HepG2 (cell line): ENCODE measurements at regions not wholly inside any gene's neighbourhood (a gene's known extent, or its start where the extent isn't known, plus 50 kb on each side); places are given as distances from the start of the nearest gene placed in this dataset.
"Not testable (repeated sequence)": the region's sequence is repeated elsewhere in the genome, so short reads cannot be mapped to it uniquely, and the experiment has no call there.

Source experiments
- ATAC-seq: fragments of 200-7000 bp; cut with Tn5 transposase; 3 replicates; pipeline ENCODE4 v1.9.1; 2020; ENCODE audit warnings: mild to moderate bottlenecking, moderate library complexity
- BruUV-seq: library from RNA; stranded (reverse); fragments of 400-500 nt; replicated peaks from 2 replicates; lab custom pipeline; 2021; lab: Mats Ljungman, UMichigan
- CTCF ChIA-PET: fragments of 300-600 bp; formaldehyde crosslinking; extraction: SDS; loops from one replicate; lab custom pipeline; 2021; ENCODE audit warnings: low total read pairs, inconsistent platforms, low intra/inter-chr PET ratio; lab: Yijun Ruan, JAX
- POLR2A ChIA-PET: fragments of 350-600 bp; sonication (Branson Sonifier 250); formaldehyde crosslinking; loops from one replicate; lab custom pipeline; 2020; ENCODE audit warnings: antibody characterized with exemption, inconsistent platforms; lab: Yijun Ruan, JAX
- DNase-seq: peaks from one replicate; pipeline ENCODE4 v3.0.0-alpha.2; 2015; ENCODE audit warnings: low spot score
- FAIRE-seq: peaks from 3 replicates; lab custom pipeline; 2011; peaks lifted over from hg19 to GRCh38; lab: Jason Lieb, UNC
- H2AFZ ChIP-seq: one replicate; pipeline ENCODE4 v1.6.1; 2011; ENCODE audit warnings: low read length, inconsistent platforms
- H3K27ac ChIP-seq: fragments of 300-600 bp; 3 replicates; pipeline ENCODE4 v1.8.0; 2011; ENCODE audit warnings: mixed run types, mild to moderate bottlenecking, mixed read lengths, low read length, inconsistent platforms; ENCODE audit not compliant: insufficient read depth; ENCODE audit errors: extremely low read length
- H3K27me3 ChIP-seq, 2 experiments: fragments of 200-600 bp in 1 of 2; 2 replicates in 1 of 2; 3 replicates in 1 of 2; pipeline versions ENCODE4 v1.6.0 to v1.8.0; 2011; ENCODE audit warnings: low read length in 2 of 2, mild to moderate bottlenecking in 2 of 2, moderate library complexity in 2 of 2, inconsistent platforms in 1 of 2; ENCODE audit not compliant: insufficient read depth in 2 of 2, control insufficient read depth in 1 of 2
- H3K36me3 ChIP-seq, 2 experiments: fragments of 200-600 bp in 1 of 2; replicated peaks in 1 of 2; 2 replicates in 1 of 2; 3 replicates in 1 of 2; pipeline versions ENCODE4 v1.5.1 to v1.8.0; 2011; ENCODE audit warnings: low read length in 2 of 2, inconsistent platforms in 1 of 2; ENCODE audit not compliant: insufficient read depth in 2 of 2, control insufficient read depth in 1 of 2
- H3K4me1 ChIP-seq: 2 replicates; pipeline ENCODE4 v1.5.1; 2012; ENCODE audit warnings: low read length, inconsistent platforms; ENCODE audit not compliant: insufficient read depth
- H3K4me2 ChIP-seq: 2 replicates; pipeline ENCODE4 v1.6.0; 2011; ENCODE audit warnings: low read depth, low read length, inconsistent platforms
- H3K4me3 ChIP-seq, 3 experiments: fragments of 200-600 bp in 1 of 3; sonication (generic), shearing (Covaris generic) in 1 of 3; replicated peaks in 1 of 3; 2 replicates each; pipeline ENCODE4 v1.5.1; 2011 to 2016; ENCODE audit warnings: low read length in 3 of 3, inconsistent platforms in 2 of 3, low read depth in 2 of 3, mild to moderate bottlenecking in 2 of 3, control low read depth in 1 of 3, mixed read lengths in 1 of 3; ENCODE audit not compliant: insufficient read depth in 1 of 3
- H3K79me2 ChIP-seq: one replicate; pipeline ENCODE4 v1.6.1; 2011; ENCODE audit warnings: low read length, inconsistent platforms; ENCODE audit not compliant: insufficient read depth
- H3K9ac ChIP-seq: 2 replicates; pipeline ENCODE4 v1.6.0; 2011; ENCODE audit warnings: mild to moderate bottlenecking, low read depth, low read length, inconsistent platforms; ENCODE audit not compliant: insufficient read depth
- H3K9me3 ChIP-seq: 2 replicates; pipeline ENCODE4 v1.5.1; 2012; ENCODE audit warnings: mild to moderate bottlenecking, low read length
- H4K20me1 ChIP-seq: 2 replicates; pipeline ENCODE4 v1.6.0; 2011; ENCODE audit warnings: inconsistent platforms, mild to moderate bottlenecking, low read length, moderate library complexity; ENCODE audit not compliant: insufficient read depth
- ELF3 ChIP-seq: IDR thresholded peaks from 2 replicates; pipeline ENCODE4 v1.6.1; 2016; ENCODE audit warnings: missing genetic modification reagents, missing compliant biosample characterization
- MTA1 ChIP-seq: sonication (generic); formaldehyde crosslinking; IDR thresholded peaks from 2 replicates; pipeline ENCODE4 v1.4.0; 2020; ENCODE audit warnings: missing genetic modification reagents, mild to moderate bottlenecking, borderline replicate concordance
- PRDM15 ChIP-seq: sonication (generic); formaldehyde crosslinking; IDR thresholded peaks from 2 replicates; pipeline ENCODE4 v1.4.0; 2020; ENCODE audit warnings: missing genetic modification reagents
- SNRNP70 ChIP-seq: fragments of 200-400 bp; formaldehyde crosslinking; IDR thresholded peaks from 2 replicates; pipeline ENCODE4 v1.6.1; 2017; ENCODE audit warnings: mild to moderate bottlenecking, low read depth, low read length, moderate library complexity
- TBP ChIP-seq: sonication (generic); formaldehyde crosslinking; IDR thresholded peaks from 2 replicates; pipeline ENCODE4 v1.5.0; 2020; ENCODE audit warnings: missing genetic modification reagents
- XBP1 ChIP-seq: sonication (generic); formaldehyde crosslinking; IDR thresholded peaks from 2 replicates; pipeline ENCODE4 v1.5.0; 2020; ENCODE audit warnings: missing genetic modification reagents
- ZNF225 ChIP-seq: sonication (generic); formaldehyde crosslinking; IDR thresholded peaks from 2 replicates; pipeline ENCODE4 v1.4.0; 2020; ENCODE audit warnings: mild to moderate bottlenecking, missing genetic modification reagents
- ZNF550 ChIP-seq: sonication (generic); formaldehyde crosslinking; IDR thresholded peaks from 2 replicates; pipeline ENCODE4 v1.4.0; 2020; ENCODE audit warnings: mild to moderate bottlenecking, missing genetic modification reagents, borderline replicate concordance
- ZSCAN30 ChIP-seq: sonication (generic); formaldehyde crosslinking; IDR thresholded peaks from 2 replicates; pipeline ENCODE4 v1.5.0; 2020; ENCODE audit warnings: mild to moderate bottlenecking, missing genetic modification reagents
- WGBS: methylation state at CpG from one replicate; pipeline ENCODE4 v1.1.6; 2017; ENCODE audit warnings: low lambda C conversion rate; 5-methylcytosine and 5-hydroxymethylcytosine counted together
- in situ Hi-C: cut with HindIII; loops from 2 replicates; pipeline ENCODE4 v1.10.0; 2017; ENCODE audit warnings: low pct_unique_long_range_greater_than_20kb; ENCODE audit not compliant: extremely low pct_ligation_motif_present
- intact Hi-C: fragments of 100-400 bp; cut with micrococcal nuclease; formaldehyde crosslinking; loops from one replicate; pipeline ENCODE4 v1.10.0; 2022; ENCODE audit not compliant: unreplicated experiment

- no peak for TF ChIP-seq PRDM15 (CRISPR knock-in tag)
These were observed 205.8 kb downstream of the SPANXN4 start (continued) for GRCh38 chrX:143231492-143231891.

GRCh38 chrX:143228600-143228999 is 202.9 kb downstream of the SPANXN4 start:
- intact Hi-C loops = not testable (repeated sequence)

DNA sequence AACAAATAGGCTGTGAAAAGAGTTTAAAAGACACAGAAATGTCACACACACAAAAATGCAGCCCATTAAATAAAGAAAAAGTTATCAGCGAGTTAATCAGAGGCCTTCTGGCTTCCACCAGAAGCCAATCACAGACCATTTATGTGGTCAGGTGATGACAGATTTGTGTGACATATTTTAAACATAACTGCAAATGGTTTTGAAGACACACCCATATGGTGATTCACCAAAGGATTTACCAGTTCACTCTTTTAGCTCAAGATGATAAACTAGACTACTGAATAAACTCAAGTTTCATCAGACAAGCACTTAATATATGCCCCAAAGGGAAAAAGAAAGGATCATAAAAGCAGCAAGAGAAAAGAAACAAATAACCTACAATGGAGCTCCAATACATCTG is 181.2 kb downstream of the SPANXN4 start:
- Histone ChIP-seq H3K4me3 (no peak overlapping the region), H3K79me2 (no peaks in the 10 kb centered on the region), H3K4me1 (no peaks in the 10 kb centered on the region), H3K27me3 (no peaks in the 10 kb centered on the region), H4K20me1 (no peaks in the 10 kb centered on the region), H3K27ac (no peak overlapping the region), H3K4me2 (no peak overlapping the region), H2AFZ (no peak overlapping the region), H3K36me3 (no peaks in the 10 kb centered on the region), H3K9me3 (peaks cover 45% of the 10 kb centered on the region), H3K9ac (no peak overlapping the region)
- ChIA-PET POLR2A (no interaction called here), CTCF (no interaction called here)
- WGBS = 0% methylated on average over 1 of the region's 1 CpG
- BruUV-seq = no TSS peak
- intact Hi-C loops (no loop called here), in situ Hi-C loops (no loop called here)
- FAIRE-seq = no peak
- no peak for ATAC-seq
- TF ChIP-seq ZSCAN30 (CRISPR knock-in tag) (no peak), SNRNP70 (no peak), ZNF225 (CRISPR knock-in tag) (no peak), MTA1 (no peak), TBP (CRISPR knock-in tag) (no peak), XBP1 (CRISPR knock-in tag) (no peak), ZNF550 (CRISPR knock-in tag) (no peak), ELF3 (CRISPR knock-in tag) (no peak)
- TF ChIP-seq, all 625 proteins: peak for 0
- no peak for DNase-seq

More at GRCh38 chrX:143228600-143228999, 202.9 kb downstream of the SPANXN4 start:
- H4K20me1 ChIP-seq, DNase-seq, H3K79me2 ChIP-seq, in situ Hi-C loops, H3K27ac ChIP-seq, H3K4me3 ChIP-seq, H3K4me2 ChIP-seq, H3K27me3 ChIP-seq, FAIRE-seq, CTCF ChIA-PET, ATAC-seq, POLR2A ChIA-PET, H3K9ac ChIP-seq, H3K36me3 ChIP-seq, BruUV-seq, H2AFZ ChIP-seq, H3K4me1 ChIP-seq: not testable (repeated sequence)
- no CpG with 5 or more reads among the region's 27 CpGs for WGBS
- H3K9me3 ChIP-seq = peaks cover 60% of the 10 kb centered on the region; the same call in 1 of the 2 replicates
